ENCODE measurements at regions not wholly inside any gene's neighbourhood (a gene's known extent, or its start where the extent isn't known, plus 50 kb on each side); places are given as distances from the start of the nearest gene placed in this dataset.

GRCh38 chr13:58083064-58083463, 451.5 kb downstream of the PCDH17 start:
- TF ChIP-seq POLR2AphosphoS5 (IDR thresholded peaks at IDR 0.05): no peak
- TF ChIP-seq EP300 (IDR thresholded peaks at IDR 0.05): no peak
- TF ChIP-seq POLR2A (IDR thresholded peaks at IDR 0.05): no peak
- TF ChIP-seq, protein P1, sequence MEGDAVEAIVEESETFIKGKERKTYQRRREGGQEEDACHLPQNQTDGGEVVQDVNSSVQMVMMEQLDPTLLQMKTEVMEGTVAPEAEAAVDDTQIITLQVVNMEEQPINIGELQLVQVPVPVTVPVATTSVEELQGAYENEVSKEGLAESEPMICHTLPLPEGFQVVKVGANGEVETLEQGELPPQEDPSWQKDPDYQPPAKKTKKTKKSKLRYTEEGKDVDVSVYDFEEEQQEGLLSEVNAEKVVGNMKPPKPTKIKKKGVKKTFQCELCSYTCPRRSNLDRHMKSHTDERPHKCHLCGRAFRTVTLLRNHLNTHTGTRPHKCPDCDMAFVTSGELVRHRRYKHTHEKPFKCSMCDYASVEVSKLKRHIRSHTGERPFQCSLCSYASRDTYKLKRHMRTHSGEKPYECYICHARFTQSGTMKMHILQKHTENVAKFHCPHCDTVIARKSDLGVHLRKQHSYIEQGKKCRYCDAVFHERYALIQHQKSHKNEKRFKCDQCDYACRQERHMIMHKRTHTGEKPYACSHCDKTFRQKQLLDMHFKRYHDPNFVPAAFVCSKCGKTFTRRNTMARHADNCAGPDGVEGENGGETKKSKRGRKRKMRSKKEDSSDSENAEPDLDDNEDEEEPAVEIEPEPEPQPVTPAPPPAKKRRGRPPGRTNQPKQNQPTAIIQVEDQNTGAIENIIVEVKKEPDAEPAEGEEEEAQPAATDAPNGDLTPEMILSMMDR (IDR thresholded peaks at IDR 0.05): no peak
- H3K4me3 ChIP-seq: no peak overlapping the region
- H3K27ac ChIP-seq: no peak overlapping the region
- 71 to 78% methylated on average over 4 of the region's 4 CpGs for WGBS, 2 donors
- H3K9me3 ChIP-seq: no peaks in the 10 kb centered on the region
- H3K27me3 ChIP-seq: no peaks in the 10 kb centered on the region
- no peaks in the 10 kb centered on the region for H3K4me1 ChIP-seq
- no peaks in the 10 kb centered on the region for H3K36me3 ChIP-seq
- no peak for DNase-seq
- intact Hi-C loops (cut with DNase I): no loop called here

DNA sequence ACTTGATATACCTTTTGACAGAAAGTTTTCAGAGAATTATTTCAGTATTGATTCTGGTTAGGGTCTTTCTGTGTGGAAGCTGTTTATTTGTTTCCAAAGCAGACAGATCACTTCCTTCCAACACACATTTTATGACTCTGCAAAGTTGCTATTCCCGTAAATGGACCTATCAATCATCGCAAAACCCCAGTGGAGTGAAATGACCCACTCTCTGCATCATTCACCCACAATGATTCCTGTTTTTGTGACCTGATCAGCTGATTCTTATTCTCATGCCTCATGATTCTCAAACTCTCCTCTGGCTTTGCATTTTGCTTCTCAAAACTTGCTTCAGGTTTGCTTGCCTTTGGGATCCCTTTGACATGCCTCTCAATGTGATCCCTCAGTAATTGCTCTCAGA, 453.7 kb downstream of the PCDH17 start:
- 33 to 63% methylated on average over 2 of the region's 2 CpGs for WGBS, 2 donors
- no peaks in the 10 kb centered on the region for H3K27me3 ChIP-seq
- no peak overlapping the region for H3K27ac ChIP-seq
- no peaks in the 10 kb centered on the region for H3K4me1 ChIP-seq
- TF ChIP-seq POLR2A (IDR thresholded peaks at IDR 0.05) (no peak), EP300 (IDR thresholded peaks at IDR 0.05) (no peak), POLR2AphosphoS5 (IDR thresholded peaks at IDR 0.05) (no peak)
- TF ChIP-seq, protein P1 (IDR thresholded peaks at IDR 0.05): no peak
- H3K4me3 ChIP-seq: no peak overlapping the region
- DNase-seq: no peak
- no peaks in the 10 kb centered on the region for H3K36me3 ChIP-seq
- intact Hi-C loops (cut with DNase I): no loop called here
- no peaks in the 10 kb centered on the region for H3K9me3 ChIP-seq

GRCh38 chr13:58085819-58086218, 454.3 kb downstream of the PCDH17 start:
- DNase-seq: no peak
- no peaks in the 10 kb centered on the region for H3K9me3 ChIP-seq

DNA sequence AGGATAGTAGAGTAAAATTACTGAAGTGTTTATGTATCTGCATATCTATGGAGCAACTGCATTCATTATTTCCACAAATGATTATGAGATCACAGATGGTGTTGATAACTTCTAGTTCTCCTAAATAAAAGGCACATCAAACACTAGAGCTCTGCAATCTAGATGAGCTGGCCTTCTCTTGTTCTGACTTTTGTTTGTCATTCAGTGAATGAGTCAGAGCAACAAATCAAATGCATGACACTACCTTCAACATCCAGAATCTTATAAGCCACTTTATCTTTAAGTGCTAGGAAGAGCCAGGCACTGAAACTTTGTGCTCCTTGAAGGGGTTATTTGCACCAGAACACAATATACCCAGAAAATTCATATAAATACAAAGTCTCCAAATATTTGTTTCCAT, 456.0 kb downstream of the PCDH17 start:
- TF ChIP-seq, protein P1 (IDR thresholded peaks at IDR 0.05): no peak
- TF ChIP-seq POLR2AphosphoS5 (IDR thresholded peaks at IDR 0.05) (no peak), EP300 (IDR thresholded peaks at IDR 0.05) (no peak), POLR2A (IDR thresholded peaks at IDR 0.05) (no peak)
- Histone ChIP-seq H3K27ac (no peak overlapping the region), H3K27me3 (no peaks in the 10 kb centered on the region), H3K4me1 (no peaks in the 10 kb centered on the region), H3K36me3 (no peaks in the 10 kb centered on the region), H3K9me3 (no peaks in the 10 kb centered on the region), H3K4me3 (no peak overlapping the region)
- DNase-seq: no peak
- intact Hi-C loops (cut with DNase I): no loop called here

More at GRCh38 chr13:58085819-58086218, 454.3 kb downstream of the PCDH17 start:
- H3K36me3 ChIP-seq: no peaks in the 10 kb centered on the region
- no peak overlapping the region for H3K27ac ChIP-seq
- no peaks in the 10 kb centered on the region for H3K27me3 ChIP-seq
- H3K4me1 ChIP-seq: no peaks in the 10 kb centered on the region
- no peak overlapping the region for H3K4me3 ChIP-seq
- TF ChIP-seq, protein P1 (IDR thresholded peaks at IDR 0.05): no peak
- TF ChIP-seq EP300 (IDR thresholded peaks at IDR 0.05) (no peak), POLR2A (IDR thresholded peaks at IDR 0.05) (no peak), POLR2AphosphoS5 (IDR thresholded peaks at IDR 0.05) (no peak)
- intact Hi-C loops (cut with DNase I): no loop called here
- WGBS, 2 donors: 30 to 82% methylated on average over 3 of the region's 3 CpGs

GRCh38 chr13:58093394-58093793, 461.9 kb downstream of the PCDH17 start:
- H3K4me1 ChIP-seq: no peaks in the 10 kb centered on the region
- no peak for DNase-seq
- intact Hi-C loops (cut with DNase I): no loop called here
- H3K9me3 ChIP-seq: no peaks in the 10 kb centered on the region
- H3K27ac ChIP-seq: no peak overlapping the region
- no peaks in the 10 kb centered on the region for H3K27me3 ChIP-seq
- TF ChIP-seq POLR2A (IDR thresholded peaks at IDR 0.05): no peak
- no peak for TF ChIP-seq POLR2AphosphoS5 (IDR thresholded peaks at IDR 0.05)
- no peak for TF ChIP-seq EP300 (IDR thresholded peaks at IDR 0.05)
- no peaks in the 10 kb centered on the region for H3K36me3 ChIP-seq
- no peak overlapping the region for H3K4me3 ChIP-seq

Measured in sigmoid colon (tissue), 6 donors.